GM19035 (cell line): ENCODE measurements at regions not wholly inside any gene's neighbourhood (a gene's known extent, or its start where the extent isn't known, plus 50 kb on each side); places are given as distances from the start of the nearest gene placed in this dataset.

Experiments used
- ATAC-seq: cut with Tn5 transposase; IDR thresholded peaks from one replicate; pipeline ENCODE4 v1.9.1; 2021; ENCODE audit not compliant: unreplicated experiment

DNA sequence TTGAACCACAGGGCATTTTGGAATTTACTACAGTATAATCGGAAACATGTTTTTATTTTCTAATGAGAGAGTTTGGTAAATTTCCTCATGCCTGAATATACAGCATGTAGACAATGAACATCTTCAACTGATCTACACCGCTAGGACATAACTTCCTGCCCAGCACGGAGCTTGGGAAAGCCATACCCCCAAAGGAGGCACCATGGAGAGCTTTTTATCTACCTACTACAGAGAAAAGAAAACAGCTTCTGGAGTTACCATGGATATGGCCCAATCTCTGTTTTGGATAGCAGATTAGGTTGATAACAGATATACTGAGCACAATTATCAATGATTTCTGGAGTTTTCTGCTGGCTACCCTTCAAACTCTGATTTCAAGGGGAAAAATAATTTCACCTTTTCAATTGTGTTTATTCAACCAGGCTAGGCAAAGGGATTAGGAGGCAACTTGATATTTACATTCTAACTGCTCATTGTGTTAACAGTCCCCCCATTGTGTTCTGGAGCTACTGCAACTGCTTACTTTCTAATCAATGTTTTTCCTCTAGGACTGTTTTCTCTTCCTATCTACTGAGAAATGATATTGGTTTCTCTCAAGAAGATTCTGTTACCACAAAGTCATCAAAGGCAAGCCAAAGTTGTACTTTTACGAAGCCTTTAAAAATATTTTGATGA, 123.0 kb upstream of the ARHGAP28 start:
- ATAC-seq = no peak

DNA sequence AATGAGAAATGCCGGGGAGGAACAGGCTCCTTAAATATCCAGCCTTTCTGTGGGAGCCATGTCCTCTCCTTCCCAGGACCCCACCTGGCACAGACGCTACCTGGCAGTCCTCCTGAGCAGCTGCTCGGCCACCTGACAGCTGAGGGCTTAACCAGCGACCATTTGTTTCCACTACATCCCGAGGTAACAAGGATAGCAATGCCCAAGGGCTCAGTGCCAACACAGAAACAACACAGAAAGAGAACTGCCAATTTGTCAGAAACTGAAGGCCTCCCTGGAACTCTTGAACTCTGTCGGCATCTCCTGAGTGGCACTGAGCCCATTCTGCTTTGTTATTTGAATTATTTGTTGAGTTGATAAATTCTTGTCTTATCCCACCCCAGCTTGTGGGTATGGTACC, 122.2 kb upstream of the ARHGAP28 start:
- no peak for ATAC-seq

DNA sequence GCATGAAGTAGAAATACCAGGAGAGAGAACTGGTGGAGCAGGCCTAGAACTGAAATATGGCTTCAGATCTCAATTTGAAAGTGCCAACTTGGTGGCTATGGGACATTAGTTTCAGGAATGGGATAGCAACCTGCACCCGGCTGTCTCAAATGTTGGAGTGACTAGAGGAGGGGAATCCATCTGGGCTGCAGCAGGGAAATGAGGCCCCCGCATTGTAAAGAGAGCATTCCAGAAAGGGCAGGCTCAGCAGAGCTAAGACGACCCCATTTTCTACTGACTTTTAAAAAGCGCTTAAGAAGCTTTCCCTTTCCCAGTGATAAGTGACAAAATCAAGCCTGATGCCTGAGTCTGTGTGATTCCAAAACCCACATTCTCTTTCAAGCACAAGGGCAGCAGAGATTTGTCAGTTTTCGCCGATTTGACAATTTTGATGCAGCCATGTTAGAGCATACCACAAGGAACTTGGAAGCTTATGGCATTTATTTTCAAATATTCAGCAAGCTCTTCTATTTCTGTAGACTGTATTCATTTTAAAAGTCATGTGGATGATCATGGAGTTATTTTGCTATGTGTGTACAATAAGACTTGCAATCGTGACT, 119.8 kb upstream of the ARHGAP28 start:
- ATAC-seq = no peak

DNA sequence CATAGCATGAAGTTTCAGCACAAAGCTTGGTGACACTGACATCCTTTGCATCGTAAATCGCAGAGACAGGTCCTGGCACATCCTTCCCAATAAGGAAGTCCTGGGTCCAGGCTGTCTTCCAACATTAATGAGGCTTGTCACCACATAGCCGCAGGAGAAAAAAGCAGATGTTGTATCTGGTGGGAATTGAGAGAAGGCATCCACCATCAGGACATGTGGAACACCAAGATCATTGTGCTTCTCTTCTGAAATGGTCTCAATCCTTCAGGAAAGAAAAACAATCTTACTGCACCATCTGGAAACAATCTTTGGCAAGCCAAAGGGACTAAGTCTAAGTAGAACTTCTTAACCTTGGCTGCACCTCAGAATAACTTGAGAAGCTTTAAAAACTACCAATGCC, 119.0 kb upstream of the ARHGAP28 start:
- ATAC-seq = no peak

DNA sequence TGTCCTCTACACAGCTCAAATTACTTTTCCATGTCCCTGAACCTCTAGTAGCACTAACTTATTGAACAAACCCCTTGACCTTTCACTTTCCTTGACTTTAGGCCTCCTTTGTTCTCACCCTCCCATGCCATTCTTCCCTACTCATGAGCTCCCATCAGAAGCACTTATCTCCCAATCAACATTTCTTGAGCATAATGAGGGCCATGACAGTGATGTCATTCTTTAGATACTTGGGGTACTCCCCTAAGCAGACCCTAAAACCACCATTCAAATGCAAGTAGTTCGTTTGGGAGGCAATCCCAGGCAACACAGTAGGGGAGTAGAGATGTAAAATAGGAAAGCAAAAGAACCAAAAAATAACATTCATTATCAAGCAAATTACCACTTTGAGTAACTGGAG, 115.9 kb upstream of the ARHGAP28 start:
- ATAC-seq = no peak

DNA sequence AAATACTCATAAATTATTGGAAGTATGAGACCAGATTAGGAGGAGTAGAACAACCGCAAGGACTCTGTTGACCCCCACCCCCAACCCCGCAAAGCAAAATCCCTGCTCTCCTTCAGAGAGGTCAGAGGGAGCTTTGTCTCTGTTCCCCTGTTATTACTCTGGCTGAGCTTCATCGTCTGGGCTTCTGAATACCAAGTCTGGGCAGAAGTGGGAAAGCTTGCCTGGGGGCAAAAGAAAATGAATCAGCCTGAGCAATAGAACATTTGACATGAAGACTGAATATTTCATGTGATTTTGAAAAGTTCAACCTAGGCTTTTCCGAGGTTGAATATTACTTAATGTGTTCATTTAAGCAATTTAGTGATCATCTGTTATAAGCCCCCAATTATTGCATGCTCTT, 114.6 kb upstream of the ARHGAP28 start:
- ATAC-seq = no peak

DNA sequence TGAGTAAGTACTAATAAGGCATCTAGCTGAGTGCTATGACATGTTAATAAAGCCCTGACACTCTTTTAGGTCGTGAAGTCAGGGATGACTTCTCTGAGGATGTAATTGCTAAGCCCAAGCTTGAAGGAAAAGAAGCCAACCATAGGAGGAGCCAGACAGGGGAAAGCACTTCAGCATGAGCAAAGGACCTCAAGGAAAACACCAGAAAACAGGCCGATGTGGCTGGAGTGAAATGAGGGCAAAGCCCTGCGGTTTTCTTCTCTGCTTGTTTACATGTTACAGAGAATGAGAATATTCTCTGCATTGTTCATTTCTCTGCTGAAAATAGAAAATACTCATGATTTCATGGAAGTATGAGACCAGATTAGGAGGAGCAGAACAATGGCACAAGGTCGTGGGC, 112.5 kb upstream of the ARHGAP28 start:
- ATAC-seq = no peak

DNA sequence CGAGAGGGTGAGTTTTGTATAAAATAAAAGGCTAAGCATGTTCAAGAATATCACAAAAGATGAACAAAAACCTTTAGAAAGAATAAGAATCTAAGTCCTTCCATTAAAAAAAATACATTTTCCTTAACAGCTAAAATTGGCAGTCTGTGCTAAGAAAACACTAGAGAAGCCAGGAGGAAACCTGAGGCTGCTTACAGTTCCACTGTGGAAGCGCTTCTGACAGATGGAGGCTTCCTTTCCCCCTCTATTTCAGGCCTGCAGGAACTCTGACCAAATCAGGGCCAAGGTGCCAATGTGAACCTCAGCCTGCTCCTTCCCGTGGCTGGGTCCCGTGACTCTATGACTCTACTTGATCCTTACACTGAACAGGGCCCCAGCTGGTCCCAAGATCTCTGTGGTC, 108.1 kb upstream of the ARHGAP28 start:
- ATAC-seq = no peak

DNA sequence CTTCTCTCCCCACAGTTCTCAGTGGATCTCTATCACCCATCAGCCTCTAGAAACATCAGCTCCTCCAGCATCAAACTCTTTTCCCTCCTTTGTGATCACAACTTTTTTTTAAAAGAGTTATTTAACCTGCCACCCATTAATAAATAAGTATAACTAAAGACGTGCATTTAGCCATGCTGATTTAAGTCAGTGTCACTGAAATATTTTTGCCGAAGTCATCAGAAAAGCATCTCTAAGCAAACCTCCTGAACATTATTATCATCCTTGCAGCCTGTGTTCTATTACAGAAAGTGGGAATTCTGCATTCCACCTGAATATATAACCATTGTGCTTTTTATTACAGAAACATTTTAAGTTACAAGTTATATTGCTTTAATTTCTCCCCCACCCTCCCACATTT, 106.2 kb upstream of the ARHGAP28 start:
- ATAC-seq = no peak

DNA sequence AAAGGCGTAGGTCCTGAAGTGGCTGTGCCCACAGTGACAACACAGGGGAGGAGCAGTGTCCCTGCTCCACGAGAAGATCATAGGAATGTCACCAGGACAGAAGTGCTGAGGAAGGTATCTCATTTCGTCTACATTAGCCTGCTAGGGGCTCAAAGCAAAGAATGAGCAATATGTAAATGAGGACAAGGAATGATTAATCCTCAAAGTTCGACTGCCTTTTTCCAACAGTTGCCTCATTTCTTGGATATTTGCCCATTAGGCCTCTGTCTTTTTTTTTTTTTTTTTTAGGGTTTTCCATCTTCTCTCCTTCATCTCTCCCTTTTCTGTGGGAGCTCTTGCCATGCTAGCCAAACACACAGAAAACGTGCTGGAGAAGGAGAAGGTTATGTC, 105.2 kb upstream of the ARHGAP28 start:
- no peak for ATAC-seq

DNA sequence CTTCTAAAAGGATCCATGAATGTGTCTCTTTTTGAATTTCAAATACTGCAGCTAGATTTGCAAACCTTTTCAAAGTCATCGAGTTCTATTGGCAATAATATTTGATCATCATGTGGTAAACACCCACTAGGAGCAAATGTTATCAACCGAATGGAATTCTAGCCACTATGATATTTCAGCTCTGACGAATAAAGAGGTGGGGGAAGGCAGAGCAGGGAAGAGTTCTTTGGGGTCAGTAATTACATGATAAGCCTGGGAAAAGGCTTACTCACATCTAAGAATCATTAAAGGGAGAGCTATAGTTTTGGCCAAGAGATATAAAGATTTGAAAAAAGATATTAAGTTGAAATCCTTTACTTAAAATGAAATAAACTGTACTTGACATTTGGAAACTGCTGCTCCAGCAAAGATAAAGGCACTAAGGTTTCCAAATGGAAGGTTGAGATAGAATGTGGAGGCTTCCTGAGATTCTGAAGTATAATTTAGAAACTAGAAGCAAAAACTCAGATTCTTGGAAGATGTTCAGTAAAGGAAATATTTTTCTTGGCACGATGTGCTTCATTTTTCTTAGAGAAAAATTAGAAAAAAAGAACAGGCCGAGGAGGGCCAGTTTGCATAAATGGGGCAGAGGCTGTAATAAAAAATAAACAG, 104.7 kb upstream of the ARHGAP28 start:
- no peak for ATAC-seq

DNA sequence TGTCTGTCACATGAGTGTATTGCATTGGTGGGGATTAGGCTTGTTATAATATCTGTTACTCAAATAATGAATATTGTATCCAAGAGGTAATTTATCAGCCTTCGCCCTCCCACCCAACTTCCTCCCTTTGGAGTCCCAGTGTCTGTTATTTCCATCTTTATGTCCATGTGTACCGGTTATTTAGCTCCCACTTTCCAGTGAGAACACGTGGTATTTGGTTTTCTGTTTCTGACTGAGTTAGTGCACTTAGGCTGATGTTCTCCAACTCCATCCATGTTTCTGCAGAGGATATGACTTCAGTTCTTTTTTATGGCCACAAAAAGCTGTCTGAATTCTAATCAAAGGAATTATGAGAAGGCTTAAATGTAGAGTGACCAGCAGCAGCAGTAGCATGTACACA, 104.0 kb upstream of the ARHGAP28 start:
- ATAC-seq = no peak

DNA sequence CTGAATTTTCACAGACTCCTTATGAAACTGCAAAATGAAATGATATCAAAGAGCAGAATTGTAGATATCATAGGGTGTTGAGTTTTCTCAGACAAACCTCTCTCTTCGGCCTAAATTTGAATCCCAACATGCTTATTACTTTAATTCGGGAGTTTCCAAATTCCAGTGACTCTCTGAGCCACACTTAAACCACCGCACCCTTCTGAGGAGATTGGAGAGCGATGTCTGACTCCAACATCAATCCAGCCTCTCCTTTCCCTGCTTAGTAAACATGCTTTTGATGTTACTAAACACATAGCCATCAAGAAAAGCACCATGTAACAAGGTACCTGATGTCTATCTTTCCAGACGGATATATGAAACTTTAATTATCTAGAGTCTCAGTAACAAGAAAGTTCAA, 103.1 kb upstream of the ARHGAP28 start:
- no peak for ATAC-seq

DNA sequence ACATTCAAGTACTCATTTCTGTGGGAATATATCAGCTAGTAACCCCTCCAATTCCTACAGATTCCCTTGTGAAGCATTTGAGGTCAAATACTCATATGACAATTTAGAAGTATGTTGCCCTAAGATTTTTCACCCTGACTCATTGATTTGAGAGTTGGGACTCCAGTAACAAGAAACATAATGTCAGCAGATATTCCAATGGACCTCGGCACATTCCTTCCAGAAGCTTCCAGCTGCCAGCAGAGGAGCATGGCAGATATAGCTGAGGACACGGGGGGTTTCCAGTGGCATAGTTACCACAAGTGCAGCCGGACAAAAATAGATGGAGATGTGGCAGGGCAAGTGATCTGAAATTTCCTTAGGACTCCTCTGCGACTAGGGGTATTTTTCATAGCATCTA, 101.9 kb upstream of the ARHGAP28 start:
- ATAC-seq = no peak

DNA sequence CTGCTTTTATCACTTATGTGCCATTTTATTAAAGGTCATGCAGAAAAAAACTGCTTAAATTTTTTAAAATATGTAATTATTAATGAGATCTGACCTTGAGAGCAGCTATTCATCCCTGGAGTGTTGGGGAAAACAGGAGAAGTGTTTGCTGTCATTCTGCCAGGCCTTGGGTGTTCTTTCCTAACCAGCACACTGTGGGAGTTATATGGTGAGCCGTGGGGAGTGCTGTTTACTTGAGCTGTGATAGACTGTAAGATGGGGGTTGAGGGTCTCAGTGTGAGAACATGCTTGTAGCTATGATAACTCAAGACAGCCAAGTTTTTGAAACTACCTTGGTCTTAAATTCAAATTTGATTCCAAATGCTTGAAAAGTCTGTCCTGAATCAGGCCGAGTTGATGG, 101.3 kb upstream of the ARHGAP28 start:
- ATAC-seq = no peak

DNA sequence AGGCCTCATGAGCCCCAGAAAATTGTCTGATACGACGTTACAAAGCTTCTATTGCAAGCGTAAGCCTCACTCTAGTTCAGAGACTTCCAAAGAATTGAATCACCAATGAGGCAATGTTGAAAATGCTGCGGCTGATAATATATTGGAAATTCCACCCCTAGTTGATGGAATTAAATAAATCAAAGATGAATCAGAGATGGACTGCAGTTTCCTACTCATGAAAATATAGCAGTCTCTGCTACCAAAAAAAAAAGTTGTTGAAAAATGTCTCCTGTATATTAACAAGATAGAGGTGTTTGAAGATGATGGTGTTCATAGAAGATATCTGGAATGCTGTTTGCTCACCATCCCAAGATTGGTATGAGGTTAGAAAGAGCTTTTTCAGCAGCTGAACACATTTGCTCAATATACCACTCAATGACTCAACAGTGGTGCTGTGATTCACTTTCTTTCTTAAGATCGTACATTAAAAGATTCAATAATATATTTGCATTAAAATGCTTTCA, 99.8 kb upstream of the ARHGAP28 start:
- ATAC-seq = no peak

DNA sequence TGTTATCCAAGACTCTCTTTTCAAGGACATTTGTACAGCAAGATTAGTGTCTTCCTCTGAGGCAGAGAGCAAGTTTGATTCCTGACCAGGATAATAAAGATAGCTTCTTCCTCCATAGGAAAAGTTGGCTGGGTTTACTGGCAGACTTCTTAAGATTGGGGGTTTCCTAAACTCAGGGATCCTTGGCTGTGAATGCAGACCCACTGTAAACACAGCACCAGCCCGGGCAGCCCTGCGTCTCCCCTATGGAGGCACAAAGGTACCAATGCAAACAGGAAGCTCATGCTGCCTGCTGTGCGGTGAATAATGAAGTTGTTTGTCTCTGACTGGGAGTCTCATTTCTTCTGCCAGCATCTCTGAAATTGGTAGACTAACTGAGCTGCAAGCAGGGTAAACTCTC, 96.2 kb upstream of the ARHGAP28 start:
- ATAC-seq = no peak

DNA sequence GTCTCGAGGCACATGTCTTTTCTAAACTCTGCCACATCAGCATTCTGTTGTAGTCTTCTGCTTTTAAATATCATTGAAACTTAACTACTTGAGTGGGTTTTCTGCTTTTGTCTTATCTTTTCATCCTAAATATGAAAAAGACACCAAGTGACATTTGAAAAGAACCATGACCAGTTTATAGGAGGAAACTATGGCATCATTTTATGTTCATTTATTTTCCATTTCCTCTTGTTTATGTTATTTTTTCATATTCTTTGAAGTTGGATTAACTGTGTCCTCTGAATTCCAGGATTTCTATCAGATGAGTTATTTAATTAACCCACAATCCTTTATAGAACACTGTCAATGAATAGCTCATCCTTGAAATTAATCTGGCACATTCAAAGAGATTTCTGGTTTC, 93.4 kb upstream of the ARHGAP28 start:
- no peak for ATAC-seq

DNA sequence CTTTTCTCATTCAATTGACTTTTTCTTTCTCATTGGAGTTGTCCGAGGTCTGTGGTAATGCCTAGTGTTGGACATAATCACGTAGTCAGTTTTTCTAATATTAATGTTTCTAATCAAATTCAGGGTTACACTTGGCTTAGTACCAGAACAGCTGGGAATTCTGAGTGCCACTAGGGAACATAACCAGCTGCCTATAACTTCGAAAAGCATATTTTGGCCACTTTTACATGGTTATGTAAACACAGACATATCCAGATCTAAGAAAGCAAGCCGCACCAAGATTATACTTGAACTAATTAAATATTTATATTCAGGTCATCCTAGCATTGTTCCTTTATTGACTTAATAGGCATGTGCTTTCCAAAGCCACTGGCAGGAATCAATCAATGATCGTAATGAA, 91.1 kb upstream of the ARHGAP28 start:
- no peak for ATAC-seq

DNA sequence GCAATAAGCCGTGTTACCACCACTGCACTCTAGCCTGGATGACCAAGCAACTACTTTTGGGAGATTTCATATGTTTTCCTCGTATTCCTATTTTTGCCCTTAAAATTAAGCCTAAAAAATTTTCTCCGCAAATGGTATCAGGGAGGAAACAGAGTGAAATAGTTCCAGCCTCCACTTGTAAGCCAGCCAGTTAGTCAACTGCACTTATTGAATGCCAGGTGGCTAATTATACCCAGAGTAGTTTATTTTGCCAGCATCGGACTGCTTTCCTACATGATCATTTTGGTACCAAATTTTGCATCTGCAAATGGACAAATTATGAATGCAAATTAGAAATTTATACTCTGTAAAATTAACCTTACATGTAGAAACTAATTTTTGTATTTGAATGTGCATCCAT, 90.2 kb upstream of the ARHGAP28 start:
- ATAC-seq = no peak

DNA sequence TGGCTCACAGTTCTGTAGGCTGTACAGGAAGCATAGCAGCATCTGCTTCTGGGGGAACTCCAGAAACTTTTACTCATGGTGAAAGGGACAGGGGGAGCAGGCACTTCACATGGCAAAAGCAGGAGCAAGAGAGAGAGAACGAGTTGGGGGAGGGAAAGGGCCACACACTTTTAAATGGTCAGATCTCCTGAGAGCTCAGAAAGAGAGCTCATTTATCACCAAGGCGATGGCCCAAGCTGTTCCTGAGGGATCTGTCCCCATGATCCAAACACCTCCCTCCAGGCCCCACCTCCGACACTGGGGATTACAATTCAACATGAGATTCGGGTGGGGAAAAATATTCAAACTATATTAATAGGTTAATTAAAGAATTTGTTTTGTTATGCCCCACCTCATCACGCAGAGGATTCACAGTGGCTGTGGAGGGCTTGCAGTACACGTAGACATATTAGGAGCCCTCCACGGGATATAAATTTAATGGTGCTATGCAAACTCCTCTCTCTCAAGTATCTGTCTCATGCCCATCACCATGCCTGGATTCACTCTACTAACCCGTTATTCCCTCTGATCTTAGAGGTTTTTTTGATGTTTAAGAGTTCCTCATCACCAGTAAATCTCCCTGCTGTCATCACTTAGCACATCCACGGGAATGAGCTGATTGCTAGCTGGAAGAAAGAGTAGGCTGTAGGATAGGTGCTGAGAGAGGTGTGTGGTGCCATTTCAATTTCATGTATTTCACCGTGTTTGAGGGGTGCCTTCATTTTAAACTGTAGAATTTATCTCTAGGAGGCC, 84.5 kb upstream of the ARHGAP28 start:
- no peak for ATAC-seq

DNA sequence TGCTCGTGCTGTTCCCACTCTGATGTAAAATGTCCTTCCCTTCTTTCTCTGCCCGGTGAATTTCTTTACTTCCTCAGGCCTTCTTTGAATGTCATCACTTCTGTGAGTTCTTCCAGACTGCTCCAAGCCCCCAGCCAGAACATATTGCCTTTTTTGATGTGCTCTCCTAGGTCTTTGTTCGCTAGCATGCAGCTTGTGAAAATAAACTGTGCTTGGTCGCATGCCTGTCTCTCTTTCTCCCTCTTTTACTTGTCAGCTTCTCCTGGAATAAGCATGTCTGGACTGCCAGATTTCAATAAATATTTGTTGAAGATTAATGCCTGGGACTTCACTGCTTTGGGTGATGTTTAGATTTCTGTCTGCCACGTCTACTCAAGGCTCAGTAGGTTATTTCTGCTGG, 82.7 kb upstream of the ARHGAP28 start:
- ATAC-seq = no peak
